Vagina (tissue), 2 donors: ENCODE measurements at regions not wholly inside any gene's neighbourhood (a gene's known extent, or its start where the extent isn't known, plus 50 kb on each side); places are given as distances from the start of the nearest gene placed in this dataset.

Source experiments
- CTCF ChIP-seq, 3 experiments: fragments of 450-650 bp in 2 of 3; fragments of 200-600 bp in 1 of 3; sonication (generic) in 1 of 3; IDR thresholded peaks; one replicate each; pipeline ENCODE4 v1.5.1; 2017 to 2019; ENCODE audit warnings: antibody characterized with exemption in 3 of 3, mild to moderate bottlenecking in 2 of 3, moderate library complexity in 2 of 3
- POLR2A ChIP-seq, 2 donors: fragments of 450-650 bp; IDR thresholded peaks; one replicate each; pipeline ENCODE4 v1.6.1; 2017; ENCODE audit warnings: antibody characterized with exemption in 2 of 2, mild to moderate bottlenecking in 2 of 2, moderate library complexity in 2 of 2
- POLR2AphosphoS5 ChIP-seq, 2 donors: sonication (generic); formaldehyde crosslinking; IDR thresholded peaks; one replicate each; pipeline ENCODE4 v1.9.0; 2017; ENCODE audit warnings: antibody characterized with exemption in 2 of 2, mild to moderate bottlenecking in 2 of 2, low read depth in 1 of 2; ENCODE audit not compliant: insufficient read depth in 1 of 2

- no peak for TF ChIP-seq CTCF (IDR thresholded peaks at IDR 0.05)
- TF ChIP-seq POLR2A (IDR thresholded peaks at IDR 0.05), result no peak
- no peak for TF ChIP-seq POLR2AphosphoS5 (IDR thresholded peaks at IDR 0.05; ENCODE audit: insufficient read depth in 1 of 2, low read depth in 1 of 2)
Observed at GRCh38 chr5:68419637-68420452, 204.3 kb downstream of the PIK3R1 start.
